Mesendoderm (in vitro differentiated cells): ENCODE measurements at regions not wholly inside any gene's neighbourhood (a gene's known extent, or its start where the extent isn't known, plus 50 kb on each side); places are given as distances from the start of the nearest gene placed in this dataset.

Experiments used
- DNase-seq: peaks from one replicate; pipeline ENCODE4 v3.0.0; 2013
- H2AK5ac ChIP-seq: 2 replicates; pipeline ENCODE4 v1.6.1; 2013; ENCODE audit warnings: low read length, inconsistent platforms
- H2BK120ac ChIP-seq: 2 replicates; pipeline ENCODE4 v1.6.1; 2013; ENCODE audit warnings: low read depth, mild to moderate bottlenecking, low read length, moderate library complexity, mixed read lengths
- H2BK15ac ChIP-seq: replicated peaks from 2 replicates; pipeline ENCODE4 v1.6.1; 2013; ENCODE audit warnings: low read depth, mild to moderate bottlenecking, moderate library complexity
- H2BK5ac ChIP-seq: 2 replicates; pipeline ENCODE4 v1.6.1; 2013; ENCODE audit warnings: low read length, inconsistent platforms
- H3K18ac ChIP-seq: 2 replicates; pipeline ENCODE4 v1.6.1; 2013; ENCODE audit warnings: mild to moderate bottlenecking, low read length, mixed read lengths
- H3K23ac ChIP-seq: one replicate; pipeline ENCODE4 v1.6.1; 2013; ENCODE audit warnings: low read length
- H3K27ac ChIP-seq: 2 replicates; pipeline ENCODE4 v1.5.1; 2013; ENCODE audit warnings: low read depth, mild to moderate bottlenecking, inconsistent platforms, low read length, moderate library complexity
- H3K27me3 ChIP-seq: 2 replicates; pipeline ENCODE4 v1.6.1; 2013; ENCODE audit warnings: low read length, control low read depth, mild to moderate bottlenecking, inconsistent platforms; ENCODE audit not compliant: insufficient read depth, poor library complexity
- H3K36me3 ChIP-seq: 2 replicates; pipeline ENCODE4 v1.6.1; 2013; ENCODE audit warnings: low read length, inconsistent platforms; ENCODE audit not compliant: control insufficient read depth, insufficient read depth
- H3K4ac ChIP-seq: one replicate; pipeline ENCODE4 v1.6.1; 2013; ENCODE audit warnings: low read depth, mild to moderate bottlenecking, low read length, moderate library complexity
- H3K4me1 ChIP-seq: 2 replicates; pipeline ENCODE4 v1.6.1; 2013; ENCODE audit warnings: low read depth, low read length, inconsistent platforms; ENCODE audit not compliant: control insufficient read depth
- H3K4me2 ChIP-seq: 2 replicates; pipeline ENCODE4 v1.6.1; 2013; ENCODE audit warnings: low read length
- H3K4me3 ChIP-seq: 2 replicates; pipeline ENCODE4 v1.5.1; 2013; ENCODE audit warnings: mild to moderate bottlenecking, low read length
- H3K56ac ChIP-seq: one replicate; pipeline ENCODE4 v1.6.1; 2013; ENCODE audit warnings: low read length
- H3K79me1 ChIP-seq: 2 replicates; pipeline ENCODE4 v1.6.1; 2013; ENCODE audit warnings: low read length, inconsistent platforms
- H3K79me2 ChIP-seq: 2 replicates; pipeline ENCODE4 v1.6.1; 2013; ENCODE audit warnings: mild to moderate bottlenecking, low read length; ENCODE audit not compliant: control insufficient read depth, insufficient read depth
- H3K9ac ChIP-seq: 2 replicates; pipeline ENCODE4 v1.6.1; 2013; ENCODE audit warnings: low read length, inconsistent platforms
- H4K5ac ChIP-seq: one replicate; pipeline ENCODE4 v1.6.1; 2013; ENCODE audit warnings: low read length
- H4K8ac ChIP-seq: one replicate; pipeline ENCODE4 v1.6.1; 2013; ENCODE audit warnings: low read depth, mild to moderate bottlenecking, control low read depth, low read length, moderate library complexity
- WGBS: extraction: QIAGEN DNeasy Blood & Tissue Kit; methylation state at CpG from one replicate; pipeline ENCODE4 v1.1.7; 2013; ENCODE audit warnings: low lambda C conversion rate, missing lambda C conversion rate; ENCODE audit not compliant: insufficient coverage; ENCODE audit errors: extremely low coverage; 5-methylcytosine and 5-hydroxymethylcytosine counted together

DNA sequence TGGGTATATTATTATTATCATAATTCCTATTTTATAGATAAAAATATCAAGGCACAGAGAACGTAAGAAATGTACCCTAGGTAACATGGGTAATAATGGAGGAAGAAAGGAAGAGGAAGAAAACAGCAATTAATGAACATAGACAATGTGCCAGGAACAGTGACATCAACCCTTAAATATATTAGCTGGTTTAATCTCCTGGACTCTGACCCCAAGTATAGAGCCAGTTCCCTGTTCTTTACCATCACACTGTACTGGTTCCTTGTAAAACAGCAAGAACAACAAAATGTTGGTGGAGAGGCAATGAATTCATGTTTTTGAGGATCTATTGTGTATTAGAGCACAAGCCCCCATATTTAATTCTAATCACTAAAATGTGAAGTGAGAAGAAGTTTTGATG, 192.1 kb downstream of the SMC2 start:
- Histone ChIP-seq H4K5ac (no peak overlapping the region), H3K27ac (no peak overlapping the region), H3K4me3 (no peak overlapping the region), H3K18ac (no peak overlapping the region), H2AK5ac (no peak overlapping the region), H3K27me3 (no peaks in the 10 kb centered on the region), H3K9ac (no peak overlapping the region), H3K56ac (no peak overlapping the region), H3K79me2 (no peaks in the 10 kb centered on the region), H2BK120ac (no peak overlapping the region), H2BK5ac (no peak overlapping the region), H3K4me2 (no peak overlapping the region), H3K4ac (no peak overlapping the region), H3K4me1 (no peaks in the 10 kb centered on the region), H4K8ac (no peak overlapping the region), H3K79me1 (no peaks in the 10 kb centered on the region), H2BK15ac (no peak overlapping the region), H3K36me3 (no peaks in the 10 kb centered on the region), H3K23ac (no peak overlapping the region)
- DNase-seq: no peak
- no CpG with 5 or more reads among the region's 1 CpG for WGBS

DNA sequence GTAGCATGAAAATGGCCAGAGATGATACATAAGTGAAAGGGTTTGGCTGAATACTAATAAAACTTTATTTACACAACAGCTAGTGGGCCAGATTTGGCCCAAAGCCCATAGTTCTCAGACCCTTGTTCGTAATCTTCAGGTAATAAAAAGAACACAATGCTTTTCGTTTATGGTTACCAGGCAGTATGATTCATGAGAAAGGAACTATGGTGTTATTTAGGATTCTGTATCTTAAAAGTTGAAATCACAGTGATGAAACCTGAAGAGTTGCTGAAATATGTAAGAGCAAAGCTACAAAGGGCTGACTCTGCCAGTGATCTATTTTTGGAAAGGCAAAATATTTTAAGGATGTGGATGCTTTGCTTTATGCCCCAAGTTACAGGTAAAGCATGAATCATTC, 192.7 kb downstream of the SMC2 start:
- Histone ChIP-seq H3K4me2 (no peak overlapping the region), H4K5ac (no peak overlapping the region), H3K27ac (no peak overlapping the region), H3K23ac (no peak overlapping the region), H3K4ac (no peak overlapping the region), H3K36me3 (no peaks in the 10 kb centered on the region), H4K8ac (no peak overlapping the region), H3K79me2 (no peaks in the 10 kb centered on the region), H2BK15ac (no peak overlapping the region), H2BK120ac (no peak overlapping the region), H3K9ac (no peak overlapping the region), H3K79me1 (no peaks in the 10 kb centered on the region), H3K4me3 (no peak overlapping the region), H3K18ac (no peak overlapping the region), H3K4me1 (no peaks in the 10 kb centered on the region), H3K56ac (no peak overlapping the region), H2AK5ac (no peak overlapping the region), H3K27me3 (no peaks in the 10 kb centered on the region), H2BK5ac (no peak overlapping the region)
- DNase-seq: no peak
- no CpG with 5 or more reads among the region's 2 CpGs for WGBS

DNA sequence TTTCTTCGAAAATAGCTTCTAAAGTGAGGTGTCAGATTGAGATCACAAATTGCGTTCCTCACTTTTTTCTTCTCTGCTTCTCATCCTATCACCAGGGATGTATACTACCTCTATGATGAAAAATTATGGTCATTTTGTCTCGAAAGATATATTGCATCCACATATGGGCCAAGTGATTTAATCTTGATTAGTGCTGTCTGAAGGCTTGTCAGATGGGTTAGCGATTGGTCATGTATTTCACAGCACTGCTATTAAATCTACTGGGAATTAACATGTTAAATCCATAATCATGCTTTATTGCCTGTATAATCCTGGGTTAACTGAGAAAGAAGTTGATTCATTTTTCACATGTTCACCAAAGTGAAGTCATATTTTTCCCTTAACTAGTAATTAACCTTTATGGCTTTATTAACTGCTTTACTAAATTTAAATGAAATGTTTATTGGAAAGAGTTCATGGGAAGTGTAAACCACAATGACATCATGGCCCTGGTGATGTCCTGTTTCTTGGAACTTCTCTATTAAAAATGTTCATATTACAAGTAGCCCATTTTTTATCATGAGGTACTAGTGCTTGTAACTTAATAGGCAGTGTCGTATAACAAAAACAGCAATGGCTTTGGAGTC, 193.3 kb downstream of the SMC2 start:
- WGBS: no CpG with 5 or more reads among the region's 5 CpGs
- H3K56ac ChIP-seq: no peak overlapping the region
- H3K4me2 ChIP-seq: no peak overlapping the region
- no peaks in the 10 kb centered on the region for H3K79me2 ChIP-seq
- no peak overlapping the region for H3K4ac ChIP-seq
- H2BK120ac ChIP-seq: no peak overlapping the region
- H3K18ac ChIP-seq: no peak overlapping the region
- H3K36me3 ChIP-seq: no peaks in the 10 kb centered on the region
- no peak overlapping the region for H3K4me3 ChIP-seq
- DNase-seq: no peak
- H4K8ac ChIP-seq: no peak overlapping the region
- H4K5ac ChIP-seq: no peak overlapping the region
- no peak overlapping the region for H3K9ac ChIP-seq
- no peaks in the 10 kb centered on the region for H3K27me3 ChIP-seq
- no peak overlapping the region for H2AK5ac ChIP-seq
- no peaks in the 10 kb centered on the region for H3K4me1 ChIP-seq
- no peaks in the 10 kb centered on the region for H3K79me1 ChIP-seq
- H2BK5ac ChIP-seq: no peak overlapping the region
- H2BK15ac ChIP-seq: no peak overlapping the region
- H3K27ac ChIP-seq: no peak overlapping the region
- no peak overlapping the region for H3K23ac ChIP-seq

DNA sequence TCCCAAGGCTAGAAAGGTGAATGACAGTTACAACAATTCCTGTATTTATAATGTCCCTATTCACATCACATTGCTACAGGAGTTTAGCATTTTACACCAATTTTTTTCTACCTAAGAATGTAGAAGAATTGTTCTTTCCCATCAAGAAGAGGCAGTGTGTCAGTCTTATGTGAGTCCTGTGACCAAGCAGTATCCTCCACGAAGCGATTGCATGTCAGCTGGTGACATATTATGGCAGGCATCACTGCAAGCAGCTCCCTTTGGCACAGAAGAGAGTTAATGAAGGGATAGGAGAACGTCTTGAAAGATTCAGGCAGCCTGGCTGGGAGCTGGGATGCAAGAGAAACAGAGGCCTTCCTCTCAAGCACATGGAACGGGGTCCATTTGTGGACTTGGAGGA, 199.8 kb downstream of the SMC2 start:
- H2BK15ac ChIP-seq: no peak overlapping the region
- no peak overlapping the region for H4K5ac ChIP-seq
- no peak overlapping the region for H3K9ac ChIP-seq
- H3K27ac ChIP-seq: no peak overlapping the region
- no peaks in the 10 kb centered on the region for H3K4me1 ChIP-seq
- H3K23ac ChIP-seq: no peak overlapping the region
- H3K4me3 ChIP-seq: no peak overlapping the region
- H4K8ac ChIP-seq: no peak overlapping the region
- no peak overlapping the region for H3K56ac ChIP-seq
- no peak overlapping the region for H2BK120ac ChIP-seq
- WGBS: no CpG with 5 or more reads among the region's 4 CpGs
- H3K18ac ChIP-seq: no peak overlapping the region
- no peak overlapping the region for H3K4ac ChIP-seq
- no peaks in the 10 kb centered on the region for H3K36me3 ChIP-seq
- H3K4me2 ChIP-seq: no peak overlapping the region
- no peaks in the 10 kb centered on the region for H3K79me2 ChIP-seq
- DNase-seq: no peak
- no peaks in the 10 kb centered on the region for H3K79me1 ChIP-seq
- H3K27me3 ChIP-seq: no peaks in the 10 kb centered on the region
- H2AK5ac ChIP-seq: no peak overlapping the region
- no peak overlapping the region for H2BK5ac ChIP-seq

DNA sequence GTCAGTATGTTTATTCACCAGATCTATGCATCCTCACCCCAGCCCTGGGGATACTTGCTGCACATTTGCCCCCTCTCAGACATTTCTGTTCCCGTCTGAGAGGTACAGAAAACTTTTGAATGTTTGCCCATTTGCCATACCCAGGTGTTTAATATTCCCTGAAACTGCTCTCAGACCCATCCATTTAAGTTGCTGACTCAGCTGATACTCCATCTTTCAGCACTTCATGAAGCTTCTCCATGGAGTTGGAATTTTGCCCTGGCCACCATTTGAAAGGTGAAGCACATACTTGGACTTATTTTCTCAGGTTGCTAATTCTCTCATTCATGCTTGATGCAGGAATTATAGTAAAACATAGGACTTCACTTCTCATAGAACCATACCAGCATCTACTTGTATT, 203.9 kb upstream of the OR13F1 start:
- Histone ChIP-seq H2BK15ac (no peak overlapping the region), H3K56ac (no peak overlapping the region), H3K9ac (no peak overlapping the region), H3K27me3 (no peaks in the 10 kb centered on the region), H3K23ac (no peak overlapping the region), H4K8ac (no peak overlapping the region), H4K5ac (no peak overlapping the region), H3K27ac (no peak overlapping the region), H3K79me1 (no peaks in the 10 kb centered on the region), H3K36me3 (no peaks in the 10 kb centered on the region), H2AK5ac (no peak overlapping the region), H3K4me2 (no peak overlapping the region), H2BK120ac (no peak overlapping the region), H3K18ac (no peak overlapping the region), H3K4me1 (no peaks in the 10 kb centered on the region), H3K4me3 (no peak overlapping the region), H2BK5ac (no peak overlapping the region), H3K4ac (no peak overlapping the region), H3K79me2 (no peaks in the 10 kb centered on the region)
- WGBS: no CpG with 5 or more reads among the region's 1 CpG
- DNase-seq: no peak

DNA sequence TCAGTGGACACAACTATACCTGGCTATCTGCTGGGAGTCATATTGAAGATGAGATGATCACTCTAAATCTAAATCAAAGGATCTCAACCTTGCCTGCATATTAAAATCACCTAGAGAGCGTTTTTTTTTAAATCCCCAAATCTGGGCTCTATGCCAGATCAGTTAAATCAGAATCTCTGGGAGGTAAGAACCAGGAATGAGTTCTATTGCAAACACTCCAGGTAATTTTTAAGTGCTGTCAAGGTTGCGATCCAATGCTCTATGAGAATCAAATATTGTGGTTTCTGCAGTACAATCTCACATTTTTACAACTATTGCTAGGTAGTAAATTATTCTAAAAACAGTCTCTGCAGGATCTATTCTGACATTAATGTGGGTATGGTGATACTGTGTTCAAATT, 202.3 kb upstream of the OR13F1 start:
- Histone ChIP-seq H4K5ac (no peak overlapping the region), H3K56ac (no peak overlapping the region), H3K27me3 (no peaks in the 10 kb centered on the region), H3K27ac (no peak overlapping the region), H3K9ac (no peak overlapping the region), H3K4me1 (no peaks in the 10 kb centered on the region), H3K4me3 (no peak overlapping the region), H3K79me1 (no peaks in the 10 kb centered on the region), H3K79me2 (no peaks in the 10 kb centered on the region), H3K23ac (no peak overlapping the region), H3K4ac (no peak overlapping the region), H2BK5ac (no peak overlapping the region), H2BK120ac (no peak overlapping the region), H2AK5ac (no peak overlapping the region), H3K18ac (no peak overlapping the region), H2BK15ac (no peak overlapping the region), H4K8ac (no peak overlapping the region), H3K36me3 (no peaks in the 10 kb centered on the region), H3K4me2 (no peak overlapping the region)
- DNase-seq: no peak
- no CpG with 5 or more reads among the region's 2 CpGs for WGBS
